ENCODE measurements at regions not wholly inside any gene's neighbourhood (a gene's known extent, or its start where the extent isn't known, plus 50 kb on each side); places are given as distances from the start of the nearest gene placed in this dataset.
A peak's percentile ranks its signal among the peaks of the same experiment; 100 is the strongest.

DNA sequence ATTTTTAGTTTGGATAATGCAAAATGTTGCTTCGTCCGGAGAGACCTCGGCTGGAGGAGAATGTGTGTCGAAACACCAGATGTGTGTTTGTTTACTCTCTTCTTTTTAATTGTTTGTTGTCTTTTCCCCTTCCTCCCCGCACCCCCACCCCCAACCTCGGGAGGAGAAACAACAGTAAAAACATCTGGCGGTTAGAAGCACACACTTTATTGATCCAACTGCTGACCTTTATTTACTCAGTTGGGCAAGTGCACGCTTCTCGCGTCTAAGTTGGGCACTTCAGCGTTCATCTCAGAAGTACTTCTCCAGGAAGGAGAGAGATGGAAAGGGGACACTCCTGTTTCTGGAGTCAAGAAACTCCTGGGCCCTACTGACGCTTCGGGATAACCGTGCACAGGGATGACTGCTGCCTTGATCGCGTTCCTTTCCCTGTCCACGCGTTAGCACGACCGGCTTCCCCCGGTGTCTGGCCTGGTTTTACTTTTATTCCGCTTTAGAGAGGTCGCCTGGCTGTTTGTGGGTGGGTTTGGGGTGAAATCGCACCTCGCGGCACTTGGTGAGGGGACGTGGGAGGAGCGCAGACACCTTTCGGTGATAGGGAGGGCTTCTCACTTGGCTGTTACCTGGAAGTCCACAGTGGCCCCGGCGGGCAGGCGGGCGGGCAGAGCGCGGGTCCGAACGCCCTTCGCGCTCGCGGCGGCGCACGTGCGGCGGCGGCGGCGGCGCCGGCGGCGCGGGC, 168.3 kb upstream of the PPP1R3A start:
- TF ChIP-seq, protein P1, sequence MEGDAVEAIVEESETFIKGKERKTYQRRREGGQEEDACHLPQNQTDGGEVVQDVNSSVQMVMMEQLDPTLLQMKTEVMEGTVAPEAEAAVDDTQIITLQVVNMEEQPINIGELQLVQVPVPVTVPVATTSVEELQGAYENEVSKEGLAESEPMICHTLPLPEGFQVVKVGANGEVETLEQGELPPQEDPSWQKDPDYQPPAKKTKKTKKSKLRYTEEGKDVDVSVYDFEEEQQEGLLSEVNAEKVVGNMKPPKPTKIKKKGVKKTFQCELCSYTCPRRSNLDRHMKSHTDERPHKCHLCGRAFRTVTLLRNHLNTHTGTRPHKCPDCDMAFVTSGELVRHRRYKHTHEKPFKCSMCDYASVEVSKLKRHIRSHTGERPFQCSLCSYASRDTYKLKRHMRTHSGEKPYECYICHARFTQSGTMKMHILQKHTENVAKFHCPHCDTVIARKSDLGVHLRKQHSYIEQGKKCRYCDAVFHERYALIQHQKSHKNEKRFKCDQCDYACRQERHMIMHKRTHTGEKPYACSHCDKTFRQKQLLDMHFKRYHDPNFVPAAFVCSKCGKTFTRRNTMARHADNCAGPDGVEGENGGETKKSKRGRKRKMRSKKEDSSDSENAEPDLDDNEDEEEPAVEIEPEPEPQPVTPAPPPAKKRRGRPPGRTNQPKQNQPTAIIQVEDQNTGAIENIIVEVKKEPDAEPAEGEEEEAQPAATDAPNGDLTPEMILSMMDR (IDR thresholded peaks at IDR 0.05), result no peak
- H3K36me3 Mint-ChIP-seq (ENCODE audit: low read depth), result no peaks in the 10 kb centered on the region
- peaks cover 48% of the 10 kb centered on the region for H3K27me3 Mint-ChIP-seq (ENCODE audit: low read depth, poor library complexity)
- H3K27ac Mint-ChIP-seq, result peak overlapping the region; percentile 42
- peak overlapping the region; percentile 93 for H3K4me3 Mint-ChIP-seq
- peaks cover 54% of the 10 kb centered on the region for H3K4me1 Mint-ChIP-seq
- peak; percentile 32 for DNase-seq
- H3K9me3 Mint-ChIP-seq, result no peaks in the 10 kb centered on the region

DNA sequence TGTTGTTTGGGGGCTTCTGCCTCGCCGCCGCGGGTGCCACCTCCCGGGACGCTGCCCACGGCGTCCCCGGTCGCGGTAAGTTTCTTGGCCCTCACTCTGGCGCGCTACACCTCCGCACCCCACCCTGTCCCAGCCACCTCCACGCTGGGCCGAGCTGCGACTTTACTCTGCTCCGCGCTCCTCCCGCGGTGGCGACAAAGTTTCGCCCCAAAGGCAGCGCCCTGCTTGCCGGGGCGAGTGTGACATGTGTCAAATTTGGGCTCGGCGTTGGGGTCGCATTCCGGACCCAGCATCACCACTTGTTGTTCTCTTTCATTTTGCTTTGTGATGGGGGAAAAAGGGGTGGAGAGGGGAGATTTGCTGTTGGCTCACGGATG, 167.7 kb upstream of the PPP1R3A start:
- Mint-ChIP-seq H3K27ac (peak overlapping the region; percentile 42), H3K9me3 (no peaks in the 10 kb centered on the region), H3K36me3 (ENCODE audit: low read depth) (no peaks in the 10 kb centered on the region), H3K4me3 (peak overlapping the region; percentile 93), H3K27me3 (ENCODE audit: low read depth, poor library complexity) (peaks cover 46% of the 10 kb centered on the region), H3K4me1 (peaks cover 60% of the 10 kb centered on the region)
- TF ChIP-seq, protein P1 (IDR thresholded peaks at IDR 0.05), result no peak
- peak; percentile 44 for DNase-seq

DNA sequence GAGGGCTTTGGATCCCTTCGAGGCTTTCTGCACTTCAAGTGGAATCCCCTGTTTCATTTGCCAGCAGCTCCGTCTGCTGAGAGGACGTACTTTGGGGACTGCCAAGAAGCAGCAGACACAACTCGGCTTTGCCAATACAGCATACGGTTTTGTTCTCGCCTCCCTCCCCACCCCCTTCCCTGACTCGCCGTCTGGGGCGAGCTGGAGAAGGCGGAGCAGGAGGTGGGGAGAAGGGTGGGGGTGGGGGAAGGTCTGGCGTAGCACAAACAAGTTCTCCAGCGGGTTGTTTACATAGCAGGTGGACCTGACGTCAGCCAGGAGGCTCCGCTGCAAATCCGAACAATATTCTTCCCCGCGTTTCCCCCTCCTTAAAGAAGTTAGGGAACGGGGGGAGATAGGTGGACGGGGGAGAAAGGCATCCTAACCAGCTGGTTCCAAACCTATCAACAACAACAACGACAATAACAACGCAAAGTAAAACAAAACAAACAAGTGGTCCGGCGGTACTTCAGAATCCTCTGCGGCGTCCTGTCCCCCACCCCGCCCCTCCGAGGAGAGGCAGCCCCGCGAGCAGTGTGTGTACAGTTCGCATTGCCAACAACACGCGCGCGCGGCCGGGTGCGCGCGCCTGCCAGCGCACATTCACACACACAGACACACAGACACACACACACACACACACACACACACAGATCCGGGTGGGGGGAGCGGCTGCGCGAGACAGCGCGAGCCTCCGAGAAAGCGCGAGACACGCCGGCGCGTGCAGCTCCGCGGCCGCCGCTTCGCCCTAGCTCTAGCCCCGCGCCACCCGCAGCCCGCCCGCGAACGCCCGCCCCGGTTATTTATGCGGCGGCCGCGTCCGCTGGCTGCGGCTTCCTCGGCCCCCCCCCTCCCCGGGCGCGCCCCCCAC, 167.0 kb upstream of the PPP1R3A start:
- DNase-seq, result peak; percentile 71
- no peaks in the 10 kb centered on the region for H3K36me3 Mint-ChIP-seq (ENCODE audit: low read depth)
- peaks cover 41% of the 10 kb centered on the region for H3K27me3 Mint-ChIP-seq (ENCODE audit: low read depth, poor library complexity)
- TF ChIP-seq, protein P1 (IDR thresholded peaks at IDR 0.05), result no peak
- peak overlapping the region; percentile 99 for H3K27ac Mint-ChIP-seq
- no peaks in the 10 kb centered on the region for H3K9me3 Mint-ChIP-seq
- H3K4me1 Mint-ChIP-seq, result peaks cover 65% of the 10 kb centered on the region
- peak overlapping the region; percentile 96 for H3K4me3 Mint-ChIP-seq

DNA sequence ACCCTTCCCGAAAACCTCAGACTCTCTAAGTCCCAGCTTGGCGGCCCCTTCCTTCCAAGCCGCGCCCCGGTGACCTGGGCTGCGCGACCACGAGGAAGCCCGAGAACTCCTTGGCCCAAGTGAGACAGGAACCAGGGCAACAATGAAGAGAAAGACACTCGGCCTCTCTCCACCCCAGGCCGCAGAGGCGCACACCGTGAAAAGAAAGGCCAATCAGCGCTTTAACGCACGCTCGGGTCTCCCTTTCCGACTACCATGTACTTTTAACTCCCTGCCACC, 166.4 kb upstream of the PPP1R3A start:
- Mint-ChIP-seq H3K4me1 (peaks cover 65% of the 10 kb centered on the region), H3K36me3 (ENCODE audit: low read depth) (no peaks in the 10 kb centered on the region), H3K9me3 (no peaks in the 10 kb centered on the region), H3K4me3 (peak overlapping the region; percentile 96), H3K27me3 (ENCODE audit: low read depth, poor library complexity) (peaks cover 44% of the 10 kb centered on the region), H3K27ac (peak overlapping the region; percentile 99)
- TF ChIP-seq, protein P1 (IDR thresholded peaks at IDR 0.05), result no peak
- no peak for DNase-seq

DNA sequence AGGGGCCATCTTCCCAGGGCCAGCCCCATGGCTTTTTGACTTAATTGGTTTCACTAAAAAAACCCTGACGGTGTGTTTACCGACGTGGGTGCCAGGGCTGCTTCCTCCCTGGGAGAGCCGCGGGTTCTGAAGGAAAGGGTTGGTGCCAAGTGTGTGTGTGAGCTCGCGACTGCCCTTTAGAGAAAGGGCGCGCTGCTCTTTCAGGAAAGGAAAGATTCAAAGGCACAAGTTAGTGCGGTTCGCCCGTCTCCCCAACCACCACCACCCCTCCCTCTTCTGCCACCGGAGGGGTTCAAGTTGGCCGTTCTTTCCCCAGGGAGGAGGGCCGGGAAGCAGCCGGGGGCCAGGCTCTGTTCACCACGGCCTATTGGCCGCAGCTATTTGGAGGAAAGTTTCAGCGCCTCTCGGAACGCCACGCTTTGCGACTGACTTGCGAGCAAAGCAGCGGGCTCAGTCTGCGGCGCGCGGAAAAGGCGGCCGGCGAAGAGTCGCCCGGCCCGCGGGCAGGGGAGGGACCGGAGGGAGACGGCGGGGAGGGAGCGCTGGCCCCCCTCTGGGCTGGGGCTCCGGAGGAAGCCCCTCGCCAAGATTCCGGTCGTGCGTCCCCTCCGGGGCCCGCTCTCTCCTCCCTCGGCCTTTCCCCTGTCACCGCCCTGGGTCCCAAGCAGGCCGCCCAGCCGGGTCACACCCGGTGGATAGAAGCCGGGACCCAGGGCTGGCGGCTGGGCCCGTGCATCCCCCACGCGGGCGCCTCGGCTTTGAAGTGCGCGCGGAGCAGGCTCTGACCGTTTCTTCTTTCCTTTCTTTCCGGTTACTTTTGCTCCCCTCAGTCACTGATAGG, 165.9 kb upstream of the PPP1R3A start:
- Mint-ChIP-seq H3K36me3 (ENCODE audit: low read depth) (no peaks in the 10 kb centered on the region), H3K4me1 (peaks cover 65% of the 10 kb centered on the region), H3K4me3 (peak overlapping the region; percentile 96), H3K27ac (peak overlapping the region; percentile 99), H3K9me3 (no peaks in the 10 kb centered on the region), H3K27me3 (ENCODE audit: low read depth, poor library complexity) (peaks cover 40% of the 10 kb centered on the region)
- DNase-seq, result peak; percentile 62
- TF ChIP-seq, protein P1 (IDR thresholded peaks at IDR 0.05), result no peak
